Stimulated activated CD4-positive, alpha-beta T cell treated with anti-CD3 and anti-CD28 coated beads, Interleukin-1b, Interleukin-23, amount 100 ng/mL, for 4 hours (primary cell): ENCODE measurements at regions not wholly inside any gene's neighbourhood (a gene's known extent, or its start where the extent isn't known, plus 50 kb on each side); places are given as distances from the start of the nearest gene placed in this dataset.
A peak's percentile ranks its signal among the peaks of the same experiment; 100 is the strongest.
"Not testable (repeated sequence)": the region's sequence is repeated elsewhere in the genome, so short reads cannot be mapped to it uniquely, and the experiment has no call there.

Experiments
- DNase-seq, 2 donors: peaks; one replicate each; pipeline ENCODE4 v3.0.0-alpha.2; 2020; ENCODE audit warnings: low read depth in 2 of 2

DNA sequence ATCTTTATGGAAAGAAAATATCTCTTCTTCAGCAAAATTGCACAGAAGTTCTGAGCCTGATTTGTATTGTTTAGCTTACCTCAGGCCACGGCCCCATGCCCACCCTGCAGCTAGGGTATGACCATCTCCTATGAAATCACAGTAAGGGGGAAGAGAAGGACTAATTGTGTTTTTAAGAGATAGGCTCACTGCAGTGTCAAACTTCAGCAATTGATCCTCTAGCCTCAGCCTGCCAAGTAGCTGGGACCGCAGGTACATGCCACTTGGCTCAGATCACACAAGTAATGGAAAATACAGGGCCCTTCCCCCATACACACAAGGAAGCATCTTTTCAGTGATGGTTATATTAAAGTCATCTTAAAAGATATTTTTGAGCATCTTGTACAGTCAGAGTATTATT, 60.0 kb downstream of the DMAC1 start:
- DNase-seq, result no peak

DNA sequence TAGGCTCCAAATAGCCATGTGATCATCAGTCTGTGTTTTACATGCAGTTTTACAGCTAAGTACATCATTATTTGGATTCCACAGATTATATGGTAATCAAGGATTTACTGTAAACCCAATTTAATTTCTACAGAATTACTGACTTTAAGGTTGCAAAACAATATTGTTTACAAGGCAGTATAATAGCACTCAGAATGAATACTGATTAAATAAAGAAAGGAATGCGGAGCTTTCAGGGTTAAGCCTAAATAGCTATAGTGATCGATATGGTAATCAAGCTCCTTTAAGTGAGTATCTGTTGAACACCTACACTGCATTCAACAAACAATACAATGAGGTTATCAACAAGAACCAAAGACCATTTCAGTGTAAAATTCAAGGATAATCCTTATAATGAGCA, 64.3 kb downstream of the DMAC1 start:
- no peak for DNase-seq

DNA sequence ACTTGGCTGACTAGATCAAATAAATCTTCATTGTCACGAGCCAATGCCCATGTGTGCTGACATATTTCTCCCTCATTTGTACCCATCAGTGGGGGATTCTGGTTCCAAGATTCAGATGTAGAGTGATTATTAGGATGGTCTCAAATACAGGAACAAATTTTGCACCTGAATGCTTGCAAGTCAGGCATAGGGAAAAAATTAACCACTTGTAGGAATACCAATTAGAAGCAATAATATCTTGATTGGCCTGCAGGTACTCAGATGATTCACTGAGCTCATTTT, 69.5 kb downstream of the DMAC1 start:
- no peak for DNase-seq

DNA sequence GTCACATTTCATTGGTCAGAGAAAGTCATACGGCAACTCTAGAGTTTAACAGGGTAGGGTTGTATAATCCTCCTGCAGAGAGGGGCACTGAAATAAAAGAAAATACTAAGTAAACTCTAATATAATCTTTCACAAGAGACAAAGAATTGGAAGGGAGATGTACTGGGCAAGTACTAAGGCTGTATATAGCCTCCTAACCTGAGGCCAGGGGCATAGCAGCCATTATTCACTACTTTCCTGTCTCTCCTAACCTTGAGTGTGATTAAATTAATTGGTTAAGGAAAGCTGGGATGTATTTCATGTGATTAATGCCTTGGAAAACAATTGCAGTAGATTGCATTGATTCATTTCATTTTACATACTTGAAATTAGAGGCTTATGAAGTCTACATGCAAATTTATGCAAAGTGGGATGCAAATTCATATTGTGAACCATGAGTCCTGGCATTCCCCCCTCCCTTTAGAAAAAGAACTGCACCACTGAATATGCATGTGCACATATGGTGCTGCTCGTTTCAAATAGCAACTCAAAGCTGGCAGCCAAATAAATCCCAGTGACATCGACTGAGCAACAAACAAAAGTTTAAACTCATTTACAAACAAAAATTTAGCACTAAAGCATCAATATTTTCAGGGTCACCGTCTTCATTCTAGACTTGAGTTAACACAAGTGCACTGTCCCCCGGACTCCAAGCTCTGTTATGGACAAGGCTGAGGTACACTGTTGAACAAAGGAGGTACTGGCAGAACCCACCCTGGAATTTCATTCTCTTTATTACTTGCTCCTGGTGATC, 70.0 kb downstream of the DMAC1 start:
- no peak for DNase-seq

DNA sequence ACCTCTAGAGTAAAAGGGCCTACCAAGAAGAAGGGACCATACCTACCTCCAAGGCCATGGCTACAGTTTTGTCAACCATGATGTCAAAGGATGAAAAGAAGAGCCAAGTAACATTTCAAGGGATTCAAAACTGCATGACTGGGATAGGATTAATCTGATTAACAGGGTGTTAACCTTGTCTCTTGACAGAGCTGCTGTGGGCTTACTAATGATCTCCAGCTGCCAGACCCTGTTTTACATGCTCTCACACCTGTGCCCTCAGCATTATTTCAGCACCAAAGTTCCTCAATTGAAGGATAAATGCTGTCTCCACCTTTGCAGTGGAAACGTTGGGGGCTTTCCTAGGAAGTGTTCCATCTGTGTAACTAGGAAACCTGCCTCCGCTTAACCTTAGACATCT, 78.3 kb downstream of the DMAC1 start:
- no peak for DNase-seq

DNA sequence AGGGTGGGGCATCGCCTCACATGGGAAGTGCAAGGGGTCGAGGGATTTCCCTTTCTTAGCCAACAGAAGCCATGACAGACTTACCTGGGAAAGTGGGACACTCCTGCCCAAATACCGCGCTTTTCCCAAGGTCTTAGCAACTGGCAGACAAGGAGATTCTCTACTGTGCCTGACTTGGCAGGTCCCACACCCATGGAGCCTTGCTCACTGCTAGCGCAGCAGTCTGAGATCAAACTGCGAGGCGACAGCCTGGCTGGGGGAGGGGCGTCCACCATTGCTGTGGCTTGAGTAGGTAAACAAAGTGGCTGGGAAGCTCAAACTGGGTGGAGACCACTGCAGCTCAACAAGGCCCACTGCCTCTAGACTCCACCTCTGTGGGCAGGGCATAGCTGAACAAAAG, 86.5 kb downstream of the DMAC1 start:
- not testable (repeated sequence) for DNase-seq

DNA sequence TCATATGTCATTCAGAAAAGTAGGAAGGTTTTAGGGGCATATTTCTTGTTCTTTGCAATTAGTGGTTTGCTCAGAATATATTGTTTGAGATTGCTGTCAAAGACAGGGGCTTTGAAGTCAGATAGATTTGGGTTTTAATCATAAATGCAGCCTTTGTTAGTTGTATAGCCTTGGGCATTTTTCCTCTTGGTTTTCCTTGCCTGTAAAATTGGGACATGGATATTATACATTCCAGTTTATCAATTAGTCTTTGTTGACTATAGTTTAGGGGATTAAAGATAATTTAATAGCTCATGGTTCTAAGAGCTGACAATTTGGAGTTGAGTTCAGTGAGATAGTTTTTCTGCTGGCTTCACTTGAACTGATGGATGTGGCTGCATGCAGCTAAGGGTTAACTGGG, 88.9 kb downstream of the DMAC1 start:
- no peak for DNase-seq

DNA sequence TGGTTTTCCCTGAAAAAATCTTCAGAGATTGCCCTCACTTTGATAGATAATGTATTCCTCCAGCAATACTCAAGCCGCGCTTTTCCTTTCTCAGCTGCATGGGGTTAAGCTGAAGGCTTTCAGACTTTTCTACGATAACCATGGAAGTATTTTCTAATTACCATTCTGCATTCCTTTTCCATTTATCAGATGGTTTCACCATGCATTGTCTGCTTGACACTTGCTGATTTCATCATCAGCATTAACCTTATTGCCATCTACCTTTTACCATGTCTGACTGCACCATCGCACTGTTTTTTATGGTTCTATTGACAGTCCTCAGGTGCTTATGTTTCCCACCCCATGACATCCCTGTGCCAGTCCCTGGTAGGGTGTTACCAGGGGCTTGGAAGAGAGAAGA, 91.6 kb downstream of the DMAC1 start:
- no peak for DNase-seq

DNA sequence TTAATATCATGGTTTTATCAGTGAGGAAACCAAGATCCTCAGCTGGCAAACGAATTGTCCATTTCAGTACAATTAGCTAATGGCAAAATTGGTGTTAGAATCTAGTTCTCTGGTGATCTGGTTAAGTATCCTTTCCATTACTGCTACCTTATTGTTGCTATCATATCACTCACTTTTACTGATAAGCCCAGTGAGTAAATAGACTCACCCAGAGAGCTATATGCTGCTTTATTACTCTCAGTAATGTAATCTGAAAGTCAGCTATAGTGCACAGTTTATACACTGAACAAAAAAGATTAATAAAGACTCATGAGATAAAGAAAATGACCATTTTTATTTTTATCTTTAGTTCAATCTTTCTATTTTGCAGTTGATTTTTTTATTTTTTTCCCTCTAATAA, 95.0 kb downstream of the DMAC1 start:
- DNase-seq, result no peak

DNA sequence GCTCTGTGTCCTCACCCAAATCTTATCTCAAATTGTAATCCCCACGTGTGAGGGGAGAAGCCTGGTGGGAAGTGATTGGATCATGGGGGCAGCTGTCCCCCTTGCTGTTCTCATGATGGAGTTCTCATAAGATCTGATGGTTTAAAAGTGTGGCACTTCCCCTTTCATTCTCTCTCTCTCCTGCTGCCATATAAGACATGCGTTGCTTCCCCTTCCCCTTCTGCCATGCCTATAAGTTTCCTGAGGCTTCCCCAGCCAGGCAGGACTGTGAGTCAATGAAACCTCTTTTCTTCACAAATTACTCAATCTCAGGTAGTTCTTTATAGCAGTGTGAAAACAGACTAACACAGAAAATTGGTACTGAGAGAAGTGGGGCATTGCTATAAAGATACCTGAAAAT, 107.7 kb downstream of the DMAC1 start:
- DNase-seq, result no peak

DNA sequence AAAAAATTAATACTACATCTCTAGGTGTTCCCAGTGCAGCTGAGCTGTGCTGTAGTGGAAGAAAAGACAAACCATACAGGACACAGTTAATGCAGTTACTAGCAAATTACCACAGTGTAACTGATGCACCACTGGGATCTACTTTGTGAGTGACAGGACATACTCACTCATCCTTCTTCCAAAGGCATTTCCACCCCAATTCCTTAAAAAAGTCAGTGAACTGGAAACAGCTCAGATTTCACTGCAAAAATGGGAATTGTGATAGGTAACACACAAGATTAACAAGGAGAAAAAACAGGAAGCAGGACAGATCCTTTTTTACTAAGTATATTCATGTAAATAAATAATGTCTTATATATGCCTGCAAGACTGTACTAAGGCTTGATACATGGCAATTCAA, 109.6 kb downstream of the DMAC1 start:
- no peak for DNase-seq

DNA sequence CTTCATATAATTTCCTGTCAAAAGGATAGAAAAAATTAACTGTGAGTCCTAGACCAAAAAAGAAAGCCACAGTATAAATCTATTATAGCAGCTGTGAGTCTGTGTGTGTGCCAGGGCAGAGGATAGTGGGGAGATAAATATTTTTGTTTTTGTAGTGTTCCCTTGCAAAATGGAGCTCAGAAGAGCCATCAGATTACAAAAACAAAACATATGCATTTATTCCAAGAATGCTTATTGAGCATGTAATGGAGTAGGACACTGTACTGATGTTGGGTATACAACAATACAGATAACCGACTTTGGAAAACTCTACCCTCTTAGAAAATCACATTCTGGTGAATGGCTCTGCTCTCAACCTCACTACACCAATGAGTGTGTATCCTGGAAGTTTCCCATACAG, 111.0 kb downstream of the DMAC1 start:
- DNase-seq, result no peak

DNA sequence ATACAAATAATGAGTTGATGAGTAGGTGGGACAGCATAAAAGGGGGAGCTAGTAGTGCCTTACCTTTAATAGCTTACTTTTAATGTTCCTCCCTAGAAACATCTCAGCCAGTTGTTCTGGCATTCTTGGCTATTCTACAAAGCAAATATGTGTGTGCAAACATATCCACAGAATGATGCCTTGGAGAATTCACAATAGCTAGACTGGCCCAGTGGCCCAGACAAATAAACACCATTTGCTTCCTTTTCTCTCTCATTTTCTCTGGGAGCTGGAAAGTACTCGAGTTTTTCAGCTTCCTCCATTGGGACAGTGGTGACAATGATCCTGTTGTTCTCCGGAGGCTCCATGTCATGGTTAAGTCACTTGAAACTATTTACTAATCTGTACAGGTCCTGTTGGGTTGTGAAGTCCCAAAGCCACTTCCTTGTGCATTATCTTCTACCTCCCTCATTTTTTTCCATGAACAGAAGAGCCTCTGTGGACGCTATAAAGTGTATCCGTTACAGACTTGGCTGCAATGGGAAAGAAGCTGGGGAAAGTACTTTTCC, 122.9 kb downstream of the DMAC1 start:
- DNase-seq, result no peak

DNA sequence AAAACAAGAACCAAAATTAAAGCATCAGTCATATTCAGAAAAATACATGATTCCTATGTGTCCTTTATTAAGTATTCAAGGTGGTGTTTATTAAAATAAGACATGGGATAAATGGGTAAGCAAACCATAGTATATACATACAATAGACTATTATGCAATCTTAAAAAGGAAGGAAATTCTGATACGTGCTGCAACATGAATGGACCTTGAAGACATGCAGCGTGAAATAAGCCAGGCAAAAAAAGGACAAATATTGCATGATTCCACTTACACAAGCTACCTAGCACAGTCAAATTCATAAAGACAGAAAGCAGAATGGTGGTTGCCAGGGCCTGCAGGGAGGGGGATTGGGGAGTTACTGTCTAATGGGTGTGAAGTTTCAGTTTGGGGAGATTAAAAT, 127.7 kb downstream of the DMAC1 start:
- DNase-seq, result no peak

DNA sequence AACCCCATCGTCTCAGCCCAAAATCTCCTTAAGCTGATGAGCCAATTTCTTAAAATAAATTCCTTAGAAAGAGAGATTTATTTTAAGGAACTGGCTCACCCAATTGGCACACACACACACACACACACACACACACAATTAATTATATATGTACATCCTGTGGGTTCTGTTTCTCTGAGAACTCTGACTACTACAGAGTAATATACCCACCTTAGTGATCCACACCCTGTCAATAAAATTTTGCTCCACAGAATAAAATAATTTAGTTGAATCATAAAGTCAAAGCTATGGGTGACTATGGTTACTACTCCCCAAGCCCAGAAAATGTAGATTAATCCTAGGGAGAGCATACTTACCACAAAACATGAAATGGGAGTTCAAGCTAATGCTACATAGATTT, 131.0 kb downstream of the DMAC1 start:
- no peak for DNase-seq

DNA sequence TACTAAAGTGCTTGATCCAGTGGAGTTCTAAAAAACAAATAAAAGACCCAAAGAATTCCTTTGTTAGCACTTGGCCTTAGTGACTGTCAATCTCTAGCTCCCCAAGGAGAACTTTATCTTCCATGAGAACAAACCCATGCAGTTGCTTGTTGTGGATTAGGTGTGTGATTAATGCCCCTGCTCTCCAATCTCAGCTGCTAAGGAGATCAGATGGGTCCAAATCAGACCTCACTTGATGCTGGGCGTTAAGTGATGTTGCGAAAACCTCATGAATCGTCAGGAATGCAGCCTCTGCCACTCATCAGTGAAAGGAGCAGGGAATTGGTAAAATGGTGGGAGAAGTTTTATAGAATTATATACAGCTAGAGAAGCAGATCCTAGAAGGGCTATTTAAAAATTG, 133.7 kb downstream of the DMAC1 start:
- DNase-seq, result no peak

DNA sequence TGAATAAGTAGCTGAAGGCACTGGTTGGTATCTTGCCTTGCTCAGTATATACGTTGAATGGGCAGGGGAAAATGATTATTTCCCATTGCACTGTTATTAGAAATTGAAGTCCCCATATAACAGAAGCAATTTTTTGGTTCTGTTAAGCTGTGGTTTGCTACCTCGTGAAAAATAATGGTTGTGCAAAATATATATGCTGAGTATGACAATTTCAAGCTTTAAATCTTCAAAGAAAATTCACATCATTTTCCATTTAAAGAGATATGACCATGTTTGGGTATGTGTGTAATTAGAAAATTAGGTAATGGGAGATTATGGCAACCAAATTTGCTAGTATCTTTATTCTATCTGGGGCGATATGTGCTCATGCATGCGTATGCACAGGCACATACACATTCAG, 139.8 kb downstream of the DMAC1 start:
- no peak for DNase-seq

DNA sequence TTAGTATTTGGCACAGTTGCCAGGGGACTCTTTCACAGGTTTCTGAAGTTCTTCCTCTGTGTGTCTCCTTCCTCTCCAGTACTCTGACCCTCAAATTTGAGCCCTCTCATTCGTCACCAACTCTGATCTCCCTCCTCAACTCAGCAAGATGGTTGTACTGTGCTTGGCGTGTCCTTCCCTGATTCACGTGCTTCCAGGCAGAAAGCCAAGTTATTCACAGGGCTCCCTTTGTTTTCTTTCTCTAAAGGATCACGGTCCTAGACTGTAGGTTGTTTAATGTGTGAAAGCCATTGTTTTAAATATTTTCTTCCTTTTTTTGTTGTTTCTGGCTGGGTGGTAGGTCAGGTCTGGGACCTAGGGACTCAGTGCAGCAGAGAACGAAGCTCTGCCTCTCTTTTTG, 142.9 kb downstream of the DMAC1 start:
- no peak for DNase-seq

DNA sequence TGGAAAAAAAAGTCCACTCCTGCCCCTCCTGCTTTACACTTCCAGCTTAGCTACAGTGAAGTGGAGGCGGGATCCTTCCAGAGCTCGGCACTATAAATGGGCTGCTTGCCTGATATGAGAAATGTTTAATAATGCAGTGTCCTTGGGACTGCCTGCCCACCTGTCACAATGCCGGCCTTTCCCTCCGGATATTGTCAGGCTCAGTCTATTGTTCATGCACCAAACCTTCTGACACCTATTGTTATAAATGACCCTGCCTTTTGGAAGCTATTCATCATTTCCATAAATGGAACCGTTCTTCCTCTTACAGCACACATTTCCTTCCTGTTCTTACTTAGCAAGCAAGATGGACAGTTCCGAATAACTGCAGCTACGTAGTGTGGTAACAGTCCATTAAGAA, 146.3 kb downstream of the DMAC1 start:
- DNase-seq, result no peak

DNA sequence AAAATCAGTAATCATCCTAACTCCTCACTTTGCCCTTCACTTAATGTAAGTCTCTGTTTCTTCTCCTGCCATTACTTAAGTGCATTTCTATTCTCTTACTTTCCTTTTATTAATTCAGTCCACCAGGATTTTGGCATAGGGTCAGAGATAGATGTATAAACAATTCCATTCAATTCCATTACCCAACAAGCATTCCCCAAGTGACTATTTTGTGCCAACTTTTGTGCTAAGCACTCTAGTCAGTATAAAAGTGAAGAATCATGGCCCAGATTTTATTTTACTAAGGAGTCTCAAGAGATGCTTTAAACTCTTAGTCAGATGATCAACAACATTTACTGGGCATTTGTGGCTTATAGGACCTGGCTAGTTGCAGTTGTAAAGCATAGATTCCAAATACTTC, 159.3 kb downstream of the DMAC1 start:
- DNase-seq, result no peak

DNA sequence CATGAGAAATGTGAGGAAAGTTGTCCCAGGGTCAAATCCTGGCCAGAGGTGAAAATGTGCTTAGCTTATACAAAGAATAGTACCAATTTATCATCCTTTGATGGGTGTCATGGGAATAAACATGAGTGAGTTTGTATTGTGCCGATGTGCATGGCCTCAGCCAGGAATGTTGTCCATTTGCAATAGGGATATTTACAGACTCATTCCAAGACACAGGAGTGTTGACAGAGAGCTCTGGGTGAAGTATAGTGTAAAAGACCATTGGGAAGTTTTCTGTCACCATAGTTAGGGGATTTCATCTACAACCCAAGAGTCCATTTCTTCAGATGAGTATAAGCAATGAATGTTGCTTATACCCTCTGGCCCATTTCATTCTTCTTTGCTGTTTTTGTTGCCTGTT, 160.1 kb downstream of the DMAC1 start:
- no peak for DNase-seq

DNA sequence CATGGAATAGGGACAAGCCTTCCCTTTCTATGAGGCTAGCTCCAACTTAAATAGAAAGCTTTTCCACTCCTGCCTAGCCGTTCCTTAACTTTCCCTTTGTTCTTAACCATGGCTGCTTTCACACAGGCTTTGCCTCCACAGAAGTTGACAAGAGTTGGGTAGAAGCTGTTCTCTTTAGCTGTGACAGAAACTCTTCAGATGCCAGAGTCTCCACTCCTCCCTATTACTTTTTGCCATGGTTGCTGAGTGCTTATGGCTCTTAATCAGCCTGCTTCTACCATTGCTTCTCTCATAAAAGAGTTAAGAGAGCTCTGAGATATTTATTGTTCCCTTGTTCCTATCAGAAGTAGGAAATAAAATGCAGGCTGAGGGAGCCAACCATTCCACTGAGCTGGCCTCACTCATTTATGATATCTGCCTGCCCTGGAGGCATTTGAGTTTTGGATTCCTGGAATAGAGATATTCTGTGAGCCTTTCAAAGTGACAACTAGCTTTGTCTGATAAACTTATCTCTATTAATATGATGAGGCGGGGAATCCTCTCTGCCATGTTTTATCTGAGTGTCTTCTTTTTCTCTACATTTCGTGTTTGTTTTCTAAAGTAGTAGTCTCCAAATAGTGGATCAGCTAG, 162.6 kb downstream of the DMAC1 start:
- DNase-seq, result no peak

DNA sequence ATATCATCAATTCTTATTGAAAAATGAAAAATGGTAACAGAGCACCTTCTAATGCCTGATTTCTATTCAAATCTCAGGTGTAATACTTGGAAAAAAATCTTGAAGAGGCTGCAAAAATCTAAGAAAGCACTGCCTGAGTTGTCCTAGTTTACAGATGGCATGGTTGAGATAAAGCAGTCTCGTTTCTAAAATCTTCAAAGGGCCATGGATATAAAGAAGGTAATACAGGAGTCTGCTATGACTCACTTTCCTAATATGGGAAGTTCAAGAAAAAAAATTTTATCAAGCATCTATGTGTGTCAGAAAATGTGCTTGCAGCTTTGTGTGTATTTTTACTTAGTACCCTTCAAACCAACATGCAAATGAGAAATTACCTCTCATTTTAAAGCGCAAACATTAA, 163.3 kb downstream of the DMAC1 start:
- DNase-seq, result no peak

DNA sequence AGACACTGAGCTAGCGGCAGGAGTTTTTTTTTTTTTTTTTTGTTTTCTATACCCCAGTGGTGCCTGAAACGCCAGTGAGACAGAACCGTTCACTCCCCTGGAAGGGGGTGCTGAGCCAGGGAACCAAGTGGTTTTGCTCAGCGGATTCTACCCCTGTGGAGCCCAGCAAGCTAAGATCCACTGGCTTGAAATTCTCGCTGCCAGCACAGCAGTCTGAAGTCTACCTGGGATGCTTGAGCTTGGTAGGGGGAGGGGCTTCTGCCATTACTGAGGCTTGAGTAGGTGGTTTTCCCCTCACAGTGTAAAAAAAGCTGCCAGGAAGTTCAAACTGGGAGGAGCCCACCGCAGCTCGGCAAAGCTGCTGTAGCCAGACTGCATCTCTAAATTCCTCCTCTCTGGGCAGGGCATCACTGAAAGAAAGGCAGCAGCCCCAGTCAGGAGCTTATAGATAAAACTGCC, 173.0 kb downstream of the DMAC1 start:
- peak; percentile 3 to 13 for DNase-seq
